Fibroblast of skin of right biceps (primary cell): ENCODE measurements at regions not wholly inside any gene's neighbourhood (a gene's known extent, or its start where the extent isn't known, plus 50 kb on each side); places are given as distances from the start of the nearest gene placed in this dataset.

Experiments used
- DNase-seq: peaks from one replicate; pipeline ENCODE4 v3.0.0-alpha.2; 2013

- no peak for DNase-seq
Observed at GRCh38 chr14:105837349-105838063, 311.1 kb downstream of the TMEM121 start.

GRCh38 chr14:105838107-105838506, 311.7 kb downstream of the TMEM121 start:
- no peak for DNase-seq

GRCh38 chr14:105838591-105839424, 312.4 kb downstream of the TMEM121 start:
- DNase-seq: no peak

GRCh38 chr14:105839425-105840265, 313.3 kb downstream of the TMEM121 start:
- DNase-seq: no peak

GRCh38 chr14:105840266-105841021, 314.1 kb downstream of the TMEM121 start:
- no peak for DNase-seq

- DNase-seq: no peak
Observed at GRCh38 chr14:105841022-105842009, 314.9 kb downstream of the TMEM121 start.

- DNase-seq: no peak
Observed at GRCh38 chr14:105842105-105842504, 315.7 kb downstream of the TMEM121 start.

- no peak for DNase-seq
Observed at GRCh38 chr14:105843444-105844046, 317.2 kb downstream of the TMEM121 start.

- no peak for DNase-seq
Observed at GRCh38 chr14:105844047-105844630, 317.8 kb downstream of the TMEM121 start.

- no peak for DNase-seq
Observed at GRCh38 chr14:105844810-105845724, 318.7 kb downstream of the TMEM121 start.

GRCh38 chr14:105845725-105846309, 319.4 kb downstream of the TMEM121 start:
- DNase-seq: no peak

- DNase-seq: no peak
Observed at GRCh38 chr14:105846312-105846711, 319.9 kb downstream of the TMEM121 start.

GRCh38 chr14:105847400-105847799, 321.0 kb downstream of the TMEM121 start:
- DNase-seq: no peak

GRCh38 chr14:105848570-105848969, 322.2 kb downstream of the TMEM121 start:
- DNase-seq: no peak

GRCh38 chr14:105849933-105850626, 323.7 kb downstream of the TMEM121 start:
- DNase-seq: no peak

- no peak for DNase-seq
Observed at GRCh38 chr14:105850853-105851581, 324.6 kb downstream of the TMEM121 start.

GRCh38 chr14:105851716-105852377, 325.5 kb downstream of the TMEM121 start:
- DNase-seq: no peak
